Gastrocnemius medialis (tissue), 4 donors: ENCODE measurements at regions not wholly inside any gene's neighbourhood (a gene's known extent, or its start where the extent isn't known, plus 50 kb on each side); places are given as distances from the start of the nearest gene placed in this dataset.

Experiments used
- POLR2A ChIP-seq, 2 donors: fragments of 450-650 bp; IDR thresholded peaks; one replicate each; pipeline ENCODE4 v1.6.1; 2017; ENCODE audit warnings: antibody characterized with exemption in 2 of 2, mild to moderate bottlenecking in 2 of 2, moderate library complexity in 2 of 2
- TF ChIP-seq, protein P1 (sequence below), 5 experiments: fragments of 450-650 bp in 3 of 5; fragments of 200-600 bp in 2 of 5; sonication (generic) in 2 of 5; IDR thresholded peaks in 4 of 5; conservative IDR thresholded peaks in 1 of 5; 1 replicate in 4 of 5; 2 replicates in 1 of 5; pipeline ENCODE4 v1.5.1; 2016 to 2019; ENCODE audit warnings: antibody characterized with exemption in 5 of 5, mild to moderate bottlenecking in 3 of 5, moderate library complexity in 3 of 5

DNA sequence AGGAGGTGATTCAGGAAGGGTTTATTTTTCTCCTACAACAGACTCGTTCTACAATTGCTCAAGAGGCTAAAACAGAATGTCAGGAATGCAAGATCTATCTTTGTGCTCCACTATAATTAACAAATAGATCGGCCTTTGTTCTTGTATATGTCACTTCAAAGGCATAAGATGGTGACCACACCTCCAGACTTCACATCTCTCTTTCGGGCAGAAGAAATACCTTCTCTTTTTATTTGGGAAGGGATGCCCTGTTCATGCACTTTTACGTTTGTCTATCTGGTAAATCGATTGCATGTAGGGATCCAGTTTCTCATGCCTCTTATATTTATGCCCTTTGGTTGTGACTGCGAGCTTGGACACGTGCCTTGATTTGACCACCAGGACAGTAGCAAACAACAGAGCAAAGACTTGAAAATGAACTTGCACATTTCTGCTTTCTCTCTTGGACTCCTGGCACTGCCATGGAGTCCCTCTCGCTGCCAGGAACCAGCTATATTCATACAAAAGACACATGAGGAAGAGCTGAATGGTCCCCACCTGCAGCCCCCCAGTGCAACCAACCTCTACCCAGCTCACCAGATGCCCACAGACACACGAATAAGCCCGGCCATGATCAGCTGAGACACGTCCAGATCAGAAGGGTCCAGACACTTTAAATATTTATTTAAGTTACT is 219.8 kb upstream of the STXBP5 start:
- TF ChIP-seq POLR2A (IDR thresholded peaks at IDR 0.05): no peak
- TF ChIP-seq, protein P1, sequence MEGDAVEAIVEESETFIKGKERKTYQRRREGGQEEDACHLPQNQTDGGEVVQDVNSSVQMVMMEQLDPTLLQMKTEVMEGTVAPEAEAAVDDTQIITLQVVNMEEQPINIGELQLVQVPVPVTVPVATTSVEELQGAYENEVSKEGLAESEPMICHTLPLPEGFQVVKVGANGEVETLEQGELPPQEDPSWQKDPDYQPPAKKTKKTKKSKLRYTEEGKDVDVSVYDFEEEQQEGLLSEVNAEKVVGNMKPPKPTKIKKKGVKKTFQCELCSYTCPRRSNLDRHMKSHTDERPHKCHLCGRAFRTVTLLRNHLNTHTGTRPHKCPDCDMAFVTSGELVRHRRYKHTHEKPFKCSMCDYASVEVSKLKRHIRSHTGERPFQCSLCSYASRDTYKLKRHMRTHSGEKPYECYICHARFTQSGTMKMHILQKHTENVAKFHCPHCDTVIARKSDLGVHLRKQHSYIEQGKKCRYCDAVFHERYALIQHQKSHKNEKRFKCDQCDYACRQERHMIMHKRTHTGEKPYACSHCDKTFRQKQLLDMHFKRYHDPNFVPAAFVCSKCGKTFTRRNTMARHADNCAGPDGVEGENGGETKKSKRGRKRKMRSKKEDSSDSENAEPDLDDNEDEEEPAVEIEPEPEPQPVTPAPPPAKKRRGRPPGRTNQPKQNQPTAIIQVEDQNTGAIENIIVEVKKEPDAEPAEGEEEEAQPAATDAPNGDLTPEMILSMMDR (IDR thresholded peaks at IDR 0.05 in 4 of 5, conservative IDR thresholded peaks at IDR 0.05 in 1 of 5): no peak
